ENCODE measurements at regions not wholly inside any gene's neighbourhood (a gene's known extent, or its start where the extent isn't known, plus 50 kb on each side); places are given as distances from the start of the nearest gene placed in this dataset.

- ChIA-PET CTCF (no interaction called here), POLR2A (no interaction called here)
- TF ChIP-seq POLR2AphosphoS5 (IDR thresholded peaks at IDR 0.05; ENCODE audit: low read depth, low read length): no peak
- TF ChIP-seq SIN3A (IDR thresholded peaks at IDR 0.05; ENCODE audit: borderline replicate concordance, insufficient read depth, low read depth, low read length): no peak
- no peak for TF ChIP-seq CTCF (IDR thresholded peaks at IDR 0.05)
- no peak for TF ChIP-seq TCF7L2 (IDR thresholded peaks at IDR 0.05; ENCODE audit: low read depth, low read length)
- no peak for TF ChIP-seq REST (IDR thresholded peaks at IDR 0.05; ENCODE audit: insufficient read depth in 1 of 2, low read depth in 2 of 2, low read length in 1 of 2)
- no TSS peak for BruUV-seq (replicated peaks)
- peaks cover 15% of the 10 kb centered on the region; the same call in 1 of the 2 replicates for H3K9me3 ChIP-seq (ENCODE audit: control insufficient read depth, insufficient read depth, low read depth, low read length)
- intact Hi-C loops (cut with micrococcal nuclease; ENCODE audit: unreplicated experiment): no loop called here
- in situ Hi-C loops (cut with HindIII; ENCODE audit: low pct_unique_long_range_greater_than_20kb, low sequenced_read_pairs): no loop called here
- H3K27ac ChIP-seq (ENCODE audit: low read length): no peak overlapping the region
- ATAC-seq (no peak), DNase-seq (ENCODE audit: low read depth, low spot score) (no peak)
- H3K4me1 ChIP-seq (ENCODE audit: control insufficient read depth, insufficient read depth, low read length): no peaks in the 10 kb centered on the region
- H3K27me3 ChIP-seq (ENCODE audit: control insufficient read depth, insufficient read depth, low read length): no peaks in the 10 kb centered on the region
- no peak overlapping the region for H3K4me3 ChIP-seq (ENCODE audit: low read depth in 2 of 2, low read length in 2 of 2)
- H3K36me3 ChIP-seq (ENCODE audit: control insufficient read depth, insufficient read depth, low read length): no peaks in the 10 kb centered on the region
These were observed 83.5 kb downstream of the ZNF777 start for GRCh38 chr7:149377386-149377785.

- Histone ChIP-seq H3K27ac (ENCODE audit: low read length) (no peak overlapping the region), H3K9me3 (ENCODE audit: control insufficient read depth, insufficient read depth, low read depth, low read length) (peaks cover 15% of the 10 kb centered on the region; the same call in 1 of the 2 replicates), H3K4me3 (ENCODE audit: low read depth in 2 of 2, low read length in 2 of 2) (no peak overlapping the region), H3K36me3 (ENCODE audit: control insufficient read depth, insufficient read depth, low read length) (no peaks in the 10 kb centered on the region), H3K4me1 (ENCODE audit: control insufficient read depth, insufficient read depth, low read length) (no peaks in the 10 kb centered on the region), H3K27me3 (ENCODE audit: control insufficient read depth, insufficient read depth, low read length) (no peaks in the 10 kb centered on the region)
- no peak for ATAC-seq
- POLR2A ChIA-PET: no interaction called here
- no peak for TF ChIP-seq POLR2AphosphoS5 (IDR thresholded peaks at IDR 0.05; ENCODE audit: low read depth, low read length)
- TF ChIP-seq SIN3A (IDR thresholded peaks at IDR 0.05; ENCODE audit: borderline replicate concordance, insufficient read depth, low read depth, low read length): no peak
- TF ChIP-seq CTCF (IDR thresholded peaks at IDR 0.05): no peak
- TF ChIP-seq TCF7L2 (IDR thresholded peaks at IDR 0.05; ENCODE audit: low read depth, low read length): no peak
- TF ChIP-seq REST (IDR thresholded peaks at IDR 0.05; ENCODE audit: insufficient read depth in 1 of 2, low read depth in 2 of 2, low read length in 1 of 2): no peak
- intact Hi-C loops (cut with micrococcal nuclease; ENCODE audit: unreplicated experiment): no loop called here
- in situ Hi-C loops (cut with HindIII; ENCODE audit: low pct_unique_long_range_greater_than_20kb, low sequenced_read_pairs): no loop called here
- BruUV-seq (replicated peaks): no TSS peak
- no peak for DNase-seq (ENCODE audit: low read depth, low spot score)
- CTCF ChIA-PET: no interaction called here
These were observed 81.2 kb downstream of the ZNF777 start for GRCh38 chr7:149379625-149380024.

Data from Panc1 (cell line).